22Rv1 (cell line): ENCODE measurements at regions not wholly inside any gene's neighbourhood (a gene's known extent, or its start where the extent isn't known, plus 50 kb on each side); places are given as distances from the start of the nearest gene placed in this dataset.

Experiments used
- ZFX ChIP-seq: fragments of 450-650 bp; IDR thresholded peaks from 2 replicates; pipeline ENCODE4 v1.6.1; 2017; ENCODE audit warnings: antibody characterized with exemption, borderline replicate concordance
- TF ChIP-seq, protein P1 (sequence below): fragments of 450-650 bp; IDR thresholded peaks from 2 replicates; pipeline ENCODE4 v1.5.1; 2017; ENCODE audit warnings: mild to moderate bottlenecking

DNA sequence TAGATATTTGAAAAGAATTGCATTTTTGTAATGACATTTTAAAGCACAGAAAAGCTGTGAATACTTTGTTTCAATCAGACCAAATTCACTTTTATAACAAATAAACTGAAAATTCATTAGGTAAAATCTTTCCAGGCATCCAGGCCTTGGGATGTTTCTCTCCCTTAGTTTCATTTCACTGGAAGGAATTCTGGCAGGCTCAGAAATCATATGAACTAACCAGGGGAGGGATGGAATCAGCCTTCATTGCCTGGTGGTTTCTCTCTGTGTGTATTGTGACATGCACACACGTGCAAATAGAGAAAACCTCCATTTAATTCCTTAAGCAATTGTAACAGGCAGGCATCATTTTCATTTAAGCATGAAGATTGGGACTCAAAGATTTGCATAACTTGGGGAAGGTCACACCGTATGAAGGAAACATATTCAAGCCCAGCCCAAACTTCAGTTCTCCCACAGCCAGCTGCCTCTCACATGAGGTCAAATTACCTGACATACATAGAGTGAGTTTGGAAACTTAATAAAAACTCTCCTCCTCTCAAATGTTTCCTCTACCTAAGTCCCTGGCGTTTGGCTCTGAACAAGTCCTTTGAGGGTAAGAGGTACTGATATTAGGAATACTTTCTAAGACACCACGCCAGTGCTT, 376.1 kb upstream of the MCTP2 start:
- TF ChIP-seq, protein P1, sequence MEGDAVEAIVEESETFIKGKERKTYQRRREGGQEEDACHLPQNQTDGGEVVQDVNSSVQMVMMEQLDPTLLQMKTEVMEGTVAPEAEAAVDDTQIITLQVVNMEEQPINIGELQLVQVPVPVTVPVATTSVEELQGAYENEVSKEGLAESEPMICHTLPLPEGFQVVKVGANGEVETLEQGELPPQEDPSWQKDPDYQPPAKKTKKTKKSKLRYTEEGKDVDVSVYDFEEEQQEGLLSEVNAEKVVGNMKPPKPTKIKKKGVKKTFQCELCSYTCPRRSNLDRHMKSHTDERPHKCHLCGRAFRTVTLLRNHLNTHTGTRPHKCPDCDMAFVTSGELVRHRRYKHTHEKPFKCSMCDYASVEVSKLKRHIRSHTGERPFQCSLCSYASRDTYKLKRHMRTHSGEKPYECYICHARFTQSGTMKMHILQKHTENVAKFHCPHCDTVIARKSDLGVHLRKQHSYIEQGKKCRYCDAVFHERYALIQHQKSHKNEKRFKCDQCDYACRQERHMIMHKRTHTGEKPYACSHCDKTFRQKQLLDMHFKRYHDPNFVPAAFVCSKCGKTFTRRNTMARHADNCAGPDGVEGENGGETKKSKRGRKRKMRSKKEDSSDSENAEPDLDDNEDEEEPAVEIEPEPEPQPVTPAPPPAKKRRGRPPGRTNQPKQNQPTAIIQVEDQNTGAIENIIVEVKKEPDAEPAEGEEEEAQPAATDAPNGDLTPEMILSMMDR, result no peak
- TF ChIP-seq ZFX, result no peak
